ENCODE measurements at regions not wholly inside any gene's neighbourhood (a gene's known extent, or its start where the extent isn't known, plus 50 kb on each side); places are given as distances from the start of the nearest gene placed in this dataset.

DNA sequence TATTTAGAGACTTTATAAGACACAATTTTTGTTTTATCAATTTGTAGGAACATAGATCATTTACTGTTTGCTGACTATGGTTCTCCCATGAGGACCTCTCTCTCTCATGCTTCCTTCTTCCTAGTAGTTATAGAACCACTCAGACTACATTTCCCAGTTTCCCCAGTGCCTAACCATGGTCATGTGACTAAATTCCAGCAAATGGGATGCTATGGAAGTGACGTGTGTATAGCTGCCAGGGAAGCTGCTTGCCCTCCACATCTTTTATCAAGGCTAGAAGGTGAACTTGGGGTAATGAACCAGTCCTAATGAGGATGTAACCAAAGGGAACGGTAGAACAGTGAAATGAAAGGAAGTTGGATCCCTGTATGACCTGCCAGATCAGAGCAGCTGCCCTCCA, 184.0 kb downstream of the MIS18A start:
- Histone ChIP-seq H3K27ac (ENCODE audit: low read length) (no peak overlapping the region), H3K9ac (ENCODE audit: low read length) (no peak overlapping the region), H3K4me2 (ENCODE audit: low read length) (no peak overlapping the region; the same call in 1 of the 2 replicates), H2AFZ (ENCODE audit: low read length) (no peak overlapping the region), H4K20me1 (ENCODE audit: low read length) (no peaks in the 10 kb centered on the region), H3K4me3 (ENCODE audit: low read length) (0 out of 2 replicates have a peak overlapping the region, but pooled peaks have one; percentile 13), H3K79me2 (ENCODE audit: low read length) (no peaks in the 10 kb centered on the region), H3F3A (ENCODE audit: low read length, unreplicated experiment) (no peaks in the 10 kb centered on the region), H3K27me3 (ENCODE audit: low read length) (peaks cover 6% of the 10 kb centered on the region; the same call in 1 of the 2 replicates), H3K36me3 (ENCODE audit: low read depth, low read length) (no peaks in the 10 kb centered on the region), H3K9me3 (ENCODE audit: low read length) (no peaks in the 10 kb centered on the region), H3K9me2 (replicated peaks; ENCODE audit: low read length) (no peaks in the 10 kb centered on the region), H3K4me1 (ENCODE audit: insufficient read depth, low read length) (no peaks in the 10 kb centered on the region)
- DNase-seq: peak; percentile 12
- TF ChIP-seq EZH2phosphoT487 (IDR thresholded peaks at IDR 0.05; ENCODE audit: borderline replicate concordance, low read length): no peak
- TF ChIP-seq, protein P1, sequence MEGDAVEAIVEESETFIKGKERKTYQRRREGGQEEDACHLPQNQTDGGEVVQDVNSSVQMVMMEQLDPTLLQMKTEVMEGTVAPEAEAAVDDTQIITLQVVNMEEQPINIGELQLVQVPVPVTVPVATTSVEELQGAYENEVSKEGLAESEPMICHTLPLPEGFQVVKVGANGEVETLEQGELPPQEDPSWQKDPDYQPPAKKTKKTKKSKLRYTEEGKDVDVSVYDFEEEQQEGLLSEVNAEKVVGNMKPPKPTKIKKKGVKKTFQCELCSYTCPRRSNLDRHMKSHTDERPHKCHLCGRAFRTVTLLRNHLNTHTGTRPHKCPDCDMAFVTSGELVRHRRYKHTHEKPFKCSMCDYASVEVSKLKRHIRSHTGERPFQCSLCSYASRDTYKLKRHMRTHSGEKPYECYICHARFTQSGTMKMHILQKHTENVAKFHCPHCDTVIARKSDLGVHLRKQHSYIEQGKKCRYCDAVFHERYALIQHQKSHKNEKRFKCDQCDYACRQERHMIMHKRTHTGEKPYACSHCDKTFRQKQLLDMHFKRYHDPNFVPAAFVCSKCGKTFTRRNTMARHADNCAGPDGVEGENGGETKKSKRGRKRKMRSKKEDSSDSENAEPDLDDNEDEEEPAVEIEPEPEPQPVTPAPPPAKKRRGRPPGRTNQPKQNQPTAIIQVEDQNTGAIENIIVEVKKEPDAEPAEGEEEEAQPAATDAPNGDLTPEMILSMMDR (conservative IDR thresholded peaks at IDR 0.05; ENCODE audit: low read depth, low read length): no peak
- TF ChIP-seq EZH2 (IDR thresholded peaks at IDR 0.05; ENCODE audit: low read length, unreplicated experiment): no peak
- ChIA-PET CTCF (no interaction called here), POLR2A (ENCODE audit: unreplicated experiment) (no interaction called here)
- intact Hi-C loops (cut with micrococcal nuclease): no loop called here
- no TSS peak for BruUV-seq (replicated peaks)
- ATAC-seq: no peak

DNA sequence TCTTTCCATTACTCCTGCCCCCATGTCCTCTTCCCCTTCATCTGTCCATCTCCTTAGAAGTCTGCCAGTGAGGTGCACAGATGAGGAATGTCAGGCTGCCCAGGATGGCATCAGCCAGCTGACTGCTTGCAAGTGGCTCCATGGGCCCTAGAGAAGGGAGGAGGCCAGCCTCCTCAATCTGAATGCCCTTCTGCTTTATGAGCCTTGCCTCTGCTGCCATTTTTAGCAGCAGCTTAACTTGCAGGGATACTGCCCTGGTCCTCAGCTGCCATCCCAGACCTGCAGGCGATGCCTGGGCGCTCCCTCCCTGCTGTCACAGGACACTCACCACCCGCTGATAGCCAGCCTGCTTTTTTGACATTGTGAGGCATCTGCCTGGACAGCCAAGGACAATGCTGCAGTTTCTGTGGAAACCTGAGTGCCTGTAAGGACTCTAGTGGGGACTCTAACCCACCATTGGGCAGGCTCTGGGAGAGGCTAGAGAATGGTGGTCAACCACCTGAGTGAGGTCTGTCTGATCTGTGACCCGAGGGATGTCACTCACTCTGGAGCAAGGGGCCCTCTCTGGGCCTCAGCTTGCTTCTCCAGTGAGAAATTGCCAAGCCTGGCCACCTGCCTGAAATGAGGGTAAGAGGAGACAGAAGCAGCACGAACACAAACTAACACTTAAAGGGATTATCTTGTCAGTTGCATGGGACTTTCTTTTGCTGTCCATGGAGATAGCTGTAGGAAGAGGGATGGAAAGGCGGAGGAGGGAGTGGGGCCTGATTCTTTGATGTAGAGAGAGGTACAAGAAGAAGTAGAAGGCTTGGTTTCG, 185.0 kb downstream of the MIS18A start:
- TF ChIP-seq EZH2phosphoT487 (IDR thresholded peaks at IDR 0.05; ENCODE audit: borderline replicate concordance, low read length) (no peak), EZH2 (IDR thresholded peaks at IDR 0.05; ENCODE audit: low read length, unreplicated experiment) (no peak)
- TF ChIP-seq, protein P1 (conservative IDR thresholded peaks at IDR 0.05; ENCODE audit: low read depth, low read length): no peak
- no peaks in the 10 kb centered on the region for H3F3A ChIP-seq (ENCODE audit: low read length, unreplicated experiment)
- no peak overlapping the region for H3K4me3 ChIP-seq (ENCODE audit: low read length)
- intact Hi-C loops (cut with micrococcal nuclease): no loop called here
- ATAC-seq (no peak), DNase-seq (no peak)
- 0 out of 2 replicates have a peak, but pooled peaks cover 3% of the 10 kb centered on the region for H3K27me3 ChIP-seq (ENCODE audit: low read length)
- no peaks in the 10 kb centered on the region for H3K79me2 ChIP-seq (ENCODE audit: low read length)
- no TSS peak for BruUV-seq (replicated peaks)
- no peaks in the 10 kb centered on the region for H3K9me2 ChIP-seq (replicated peaks; ENCODE audit: low read length)
- no peak overlapping the region for H3K4me2 ChIP-seq (ENCODE audit: low read length)
- H3K9ac ChIP-seq (ENCODE audit: low read length): no peak overlapping the region
- POLR2A ChIA-PET (ENCODE audit: unreplicated experiment): no interaction called here
- CTCF ChIA-PET: no interaction called here
- no peak overlapping the region for H2AFZ ChIP-seq (ENCODE audit: low read length)
- H3K36me3 ChIP-seq (ENCODE audit: low read depth, low read length): no peaks in the 10 kb centered on the region
- no peak overlapping the region for H3K27ac ChIP-seq (ENCODE audit: low read length)
- H3K9me3 ChIP-seq (ENCODE audit: low read length): no peaks in the 10 kb centered on the region
- H4K20me1 ChIP-seq (ENCODE audit: low read length): no peaks in the 10 kb centered on the region
- no peaks in the 10 kb centered on the region for H3K4me1 ChIP-seq (ENCODE audit: insufficient read depth, low read length)

DNA sequence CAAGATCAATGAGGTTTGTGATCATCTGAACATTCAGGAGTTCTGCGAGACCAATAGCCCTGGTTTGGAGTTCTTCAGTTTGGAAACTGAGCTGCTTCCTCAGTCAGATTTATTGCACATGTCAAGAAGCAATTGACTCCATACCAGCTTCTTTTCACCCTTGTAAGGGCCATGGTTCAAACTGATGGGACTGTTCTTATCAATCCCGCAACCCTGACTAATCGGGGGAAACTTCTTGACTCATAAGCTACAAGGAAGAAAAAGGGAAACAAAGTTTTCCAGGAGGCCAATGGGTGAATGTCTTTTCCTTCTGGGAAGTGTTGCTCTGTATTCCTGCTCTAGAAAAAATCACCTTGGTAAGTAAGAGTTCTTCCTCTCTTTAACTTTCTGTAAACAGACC, 187.9 kb downstream of the MIS18A start:
- H3K4me3 ChIP-seq (ENCODE audit: low read length): no peak overlapping the region
- intact Hi-C loops (cut with micrococcal nuclease): no loop called here
- no peaks in the 10 kb centered on the region for H3K36me3 ChIP-seq (ENCODE audit: low read depth, low read length)
- H2AFZ ChIP-seq (ENCODE audit: low read length): no peak overlapping the region
- no peaks in the 10 kb centered on the region for H3F3A ChIP-seq (ENCODE audit: low read length, unreplicated experiment)
- no peaks in the 10 kb centered on the region for H4K20me1 ChIP-seq (ENCODE audit: low read length)
- POLR2A ChIA-PET (ENCODE audit: unreplicated experiment): interaction anchor here (0.7 kb wide), 1 partner anchor 23 kb away, joined by 42 read pairs; no protein-coding TSS in a partner anchor
- no peak for TF ChIP-seq EZH2 (IDR thresholded peaks at IDR 0.05; ENCODE audit: low read length, unreplicated experiment)
- no peaks in the 10 kb centered on the region for H3K9me3 ChIP-seq (ENCODE audit: low read length)
- no peak overlapping the region for H3K4me2 ChIP-seq (ENCODE audit: low read length)
- CTCF ChIA-PET: no interaction called here
- DNase-seq: no peak
- H3K9me2 ChIP-seq (replicated peaks; ENCODE audit: low read length): no peaks in the 10 kb centered on the region
- no peak overlapping the region for H3K9ac ChIP-seq (ENCODE audit: low read length)
- no peaks in the 10 kb centered on the region for H3K4me1 ChIP-seq (ENCODE audit: insufficient read depth, low read length)
- no peaks in the 10 kb centered on the region for H3K79me2 ChIP-seq (ENCODE audit: low read length)
- BruUV-seq (replicated peaks): no TSS peak
- H3K27me3 ChIP-seq (ENCODE audit: low read length): peaks cover 8% of the 10 kb centered on the region; the same call in 1 of the 2 replicates
- ATAC-seq: no peak
- no peak overlapping the region for H3K27ac ChIP-seq (ENCODE audit: low read length)
